Keratinocyte (primary cell): ENCODE measurements at regions not wholly inside any gene's neighbourhood (a gene's known extent, or its start where the extent isn't known, plus 50 kb on each side); places are given as distances from the start of the nearest gene placed in this dataset.

Source experiments
- DNase-seq: peaks from one replicate; pipeline ENCODE4 v3.0.0-alpha.2; 2011; ENCODE audit warnings: low read depth, missing footprints, low spot score
- FAIRE-seq: peaks from 2 replicates; lab custom pipeline; 2011; peaks lifted over from hg19 to GRCh38; lab: Jason Lieb, UNC
- H2AFZ ChIP-seq: 2 replicates; pipeline ENCODE4 v1.6.0; 2012; ENCODE audit warnings: low read length, control low read depth, inconsistent platforms; ENCODE audit not compliant: control insufficient read depth
- H3K27ac ChIP-seq: 2 replicates; pipeline ENCODE4 v1.5.1; 2011; ENCODE audit warnings: low read length; ENCODE audit not compliant: control insufficient read depth, insufficient read depth
- H3K27me3 ChIP-seq: 3 replicates; pipeline ENCODE4 v1.6.0; 2011; ENCODE audit warnings: low read length; ENCODE audit not compliant: control insufficient read depth, insufficient read depth; ENCODE audit errors: extremely low read depth
- H3K36me3 ChIP-seq, 2 experiments: 2 replicates in 1 of 2; 3 replicates in 1 of 2; pipeline ENCODE4 v1.5.1; 2011; ENCODE audit warnings: low read length in 2 of 2, mild to moderate bottlenecking in 1 of 2; ENCODE audit not compliant: control insufficient read depth in 2 of 2, insufficient read depth in 2 of 2; ENCODE audit errors: extremely low read depth in 1 of 2
- H3K4me1 ChIP-seq: 3 replicates; pipeline ENCODE4 v1.5.1; 2011; ENCODE audit warnings: low read length; ENCODE audit not compliant: control insufficient read depth, insufficient read depth; ENCODE audit errors: extremely low read depth
- H3K4me2 ChIP-seq: 3 replicates; pipeline ENCODE4 v1.6.0; 2011; ENCODE audit warnings: low read depth, low read length; ENCODE audit not compliant: control insufficient read depth, insufficient read depth; ENCODE audit errors: extremely low read depth
- H3K4me3 ChIP-seq, 3 experiments: fragments of 200-600 bp in 1 of 3; sonication (generic) in 1 of 3; 2 replicates in 2 of 3; 3 replicates in 1 of 3; pipeline ENCODE4 v1.5.1; 2011 to 2016; ENCODE audit warnings: low read length in 3 of 3, mild to moderate bottlenecking in 3 of 3, control low read depth in 2 of 3, inconsistent platforms in 1 of 3, low read depth in 1 of 3, mixed read lengths in 1 of 3, mixed run types in 1 of 3, moderate library complexity in 1 of 3; ENCODE audit not compliant: control insufficient read depth in 2 of 3, insufficient read depth in 2 of 3; ENCODE audit errors: extremely low read depth in 1 of 3
- H3K79me2 ChIP-seq: 2 replicates; pipeline ENCODE4 v1.6.0; 2012; ENCODE audit warnings: low read length; ENCODE audit not compliant: control insufficient read depth, insufficient read depth
- H3K9ac ChIP-seq: 3 replicates; pipeline ENCODE4 v1.6.0; 2011; ENCODE audit warnings: low read length; ENCODE audit not compliant: control insufficient read depth, insufficient read depth; ENCODE audit errors: extremely low read depth
- H3K9me1 ChIP-seq: 3 replicates; pipeline ENCODE4 v1.6.0; 2011; ENCODE audit warnings: low read length; ENCODE audit not compliant: control insufficient read depth, insufficient read depth; ENCODE audit errors: extremely low read depth
- H3K9me3 ChIP-seq: 2 replicates; pipeline ENCODE4 v1.5.1; 2012; ENCODE audit warnings: low read depth, low read length; ENCODE audit not compliant: control insufficient read depth
- H4K20me1 ChIP-seq: 3 replicates; pipeline ENCODE4 v1.6.0; 2011; ENCODE audit warnings: low read length; ENCODE audit not compliant: control insufficient read depth, insufficient read depth; ENCODE audit errors: extremely low read depth
- EZH2 ChIP-seq: IDR thresholded peaks from one replicate; pipeline ENCODE4 v1.6.1; 2012; ENCODE audit warnings: inconsistent platforms, mild to moderate bottlenecking, low read length, moderate library complexity
- dilution Hi-C: fragments of 300-500 bp; cut with MboI; formaldehyde crosslinking; loops from one replicate; pipeline ENCODE4 v1.7.0; 2020; ENCODE audit warnings: low sequenced_read_pairs; ENCODE audit not compliant: extremely low pct_ligation_motif_present
- TF ChIP-seq, protein P1 (sequence below), 3 experiments: IDR thresholded peaks in 1 of 3; conservative IDR thresholded peaks in 1 of 3; optimal IDR thresholded peaks in 1 of 3; 2 replicates in 2 of 3; 3 replicates in 1 of 3; pipeline versions ENCODE3 to v1.5.1; 2011; ENCODE audit warnings: low read length in 3 of 3, mild to moderate bottlenecking in 3 of 3, moderate library complexity in 2 of 3, control low read depth in 1 of 3, inconsistent platforms in 1 of 3; ENCODE audit not compliant: insufficient read depth in 2 of 3; ENCODE audit errors: extremely low read depth in 1 of 3

DNA sequence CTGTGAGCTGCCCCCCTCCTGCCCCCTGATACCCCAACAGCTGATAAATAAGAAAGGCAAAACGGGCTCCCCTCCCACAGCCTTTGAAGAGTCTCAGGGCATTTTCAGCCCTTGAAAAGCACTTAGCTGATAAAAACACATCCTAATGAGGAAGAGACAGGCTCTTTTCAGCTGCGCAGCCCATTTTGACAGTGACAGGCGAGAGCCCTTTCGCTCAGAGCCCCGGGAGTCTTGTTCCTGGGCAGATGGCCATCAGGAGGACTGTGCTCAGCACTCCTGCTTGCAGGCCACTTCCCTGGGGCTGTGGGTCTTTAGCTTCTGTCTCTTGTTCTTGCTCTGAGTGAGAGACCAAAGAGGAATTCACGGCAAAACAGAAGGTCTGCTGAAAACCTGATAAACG, 757.2 kb downstream of the BRD1 start:
- dilution Hi-C loops, result no loop called here
- DNase-seq, result no peak

DNA sequence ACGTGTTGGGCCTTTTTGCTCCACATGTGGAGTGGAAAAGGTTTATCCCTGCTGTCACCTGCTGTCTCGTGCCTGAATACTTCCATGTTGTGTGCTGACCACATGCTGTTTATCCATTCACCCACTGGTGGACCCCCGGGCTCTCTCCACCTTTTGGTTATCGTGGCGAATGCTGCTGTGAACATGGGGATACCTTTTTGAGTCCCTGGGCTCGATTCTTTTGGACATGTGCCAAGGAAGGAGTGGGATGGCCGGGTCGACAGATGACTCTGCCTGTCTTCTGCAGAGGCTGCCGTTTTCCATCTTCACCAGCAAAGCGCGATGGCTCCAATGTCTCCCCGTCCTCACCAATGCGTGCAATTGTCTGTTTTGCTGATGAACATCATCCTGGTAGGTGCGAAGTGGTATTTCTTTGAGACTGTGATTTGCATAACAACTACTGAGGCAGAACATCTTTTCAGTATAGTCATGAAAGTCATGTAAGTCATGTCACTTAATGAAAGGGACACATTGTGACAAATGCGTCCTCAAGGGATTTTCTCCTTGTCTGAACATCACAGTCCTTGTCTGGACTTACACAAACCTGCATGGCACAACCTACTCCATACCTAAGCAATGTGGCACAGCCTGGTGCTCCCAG, 758.7 kb downstream of the BRD1 start:
- Histone ChIP-seq H3K9ac (no peak overlapping the region), H3K9me1 (no peaks in the 10 kb centered on the region), H3K27me3 (no peaks in the 10 kb centered on the region), H4K20me1 (no peaks in the 10 kb centered on the region), H2AFZ (no peak overlapping the region), H3K4me3 (no peak overlapping the region), H3K9me3 (peaks cover 6% of the 10 kb centered on the region), H3K4me2 (no peak overlapping the region), H3K36me3 (no peaks in the 10 kb centered on the region), H3K4me1 (no peaks in the 10 kb centered on the region), H3K27ac (no peak overlapping the region), H3K79me2 (no peaks in the 10 kb centered on the region)
- dilution Hi-C loops, result no loop called here
- DNase-seq, result no peak
- no peak for FAIRE-seq
- TF ChIP-seq EZH2, result no peak
- TF ChIP-seq, protein P1, sequence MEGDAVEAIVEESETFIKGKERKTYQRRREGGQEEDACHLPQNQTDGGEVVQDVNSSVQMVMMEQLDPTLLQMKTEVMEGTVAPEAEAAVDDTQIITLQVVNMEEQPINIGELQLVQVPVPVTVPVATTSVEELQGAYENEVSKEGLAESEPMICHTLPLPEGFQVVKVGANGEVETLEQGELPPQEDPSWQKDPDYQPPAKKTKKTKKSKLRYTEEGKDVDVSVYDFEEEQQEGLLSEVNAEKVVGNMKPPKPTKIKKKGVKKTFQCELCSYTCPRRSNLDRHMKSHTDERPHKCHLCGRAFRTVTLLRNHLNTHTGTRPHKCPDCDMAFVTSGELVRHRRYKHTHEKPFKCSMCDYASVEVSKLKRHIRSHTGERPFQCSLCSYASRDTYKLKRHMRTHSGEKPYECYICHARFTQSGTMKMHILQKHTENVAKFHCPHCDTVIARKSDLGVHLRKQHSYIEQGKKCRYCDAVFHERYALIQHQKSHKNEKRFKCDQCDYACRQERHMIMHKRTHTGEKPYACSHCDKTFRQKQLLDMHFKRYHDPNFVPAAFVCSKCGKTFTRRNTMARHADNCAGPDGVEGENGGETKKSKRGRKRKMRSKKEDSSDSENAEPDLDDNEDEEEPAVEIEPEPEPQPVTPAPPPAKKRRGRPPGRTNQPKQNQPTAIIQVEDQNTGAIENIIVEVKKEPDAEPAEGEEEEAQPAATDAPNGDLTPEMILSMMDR (optimal IDR thresholded peaks at IDR 0.05 in 1 of 3, IDR thresholded peaks at IDR 0.05 in 1 of 3, conservative IDR thresholded peaks at IDR 0.05 in 1 of 3; ENCODE audit: extremely low read depth in 1 of 3, insufficient read depth in 2 of 3, low read length in 3 of 3), result no peak

More for the DNA sequence above, 757.2 kb downstream of the BRD1 start:
- Histone ChIP-seq H3K9me3 (peaks cover 8% of the 10 kb centered on the region), H3K9me1 (no peaks in the 10 kb centered on the region), H3K4me3 (no peak overlapping the region), H3K27ac (no peak overlapping the region), H3K79me2 (no peaks in the 10 kb centered on the region), H3K4me1 (no peaks in the 10 kb centered on the region), H3K9ac (no peak overlapping the region), H4K20me1 (no peaks in the 10 kb centered on the region), H3K27me3 (no peaks in the 10 kb centered on the region), H3K36me3 (no peaks in the 10 kb centered on the region), H2AFZ (no peak overlapping the region), H3K4me2 (no peak overlapping the region)
- no peak for TF ChIP-seq EZH2
- TF ChIP-seq, protein P1 (optimal IDR thresholded peaks at IDR 0.05 in 1 of 3, IDR thresholded peaks at IDR 0.05 in 1 of 3, conservative IDR thresholded peaks at IDR 0.05 in 1 of 3; ENCODE audit: extremely low read depth in 1 of 3, insufficient read depth in 2 of 3, low read length in 3 of 3), result no peak
- FAIRE-seq, result no peak
